ENCODE measurements at regions not wholly inside any gene's neighbourhood (a gene's known extent, or its start where the extent isn't known, plus 50 kb on each side); places are given as distances from the start of the nearest gene placed in this dataset.
"Not testable (repeated sequence)": the region's sequence is repeated elsewhere in the genome, so short reads cannot be mapped to it uniquely, and the experiment has no call there.

DNA sequence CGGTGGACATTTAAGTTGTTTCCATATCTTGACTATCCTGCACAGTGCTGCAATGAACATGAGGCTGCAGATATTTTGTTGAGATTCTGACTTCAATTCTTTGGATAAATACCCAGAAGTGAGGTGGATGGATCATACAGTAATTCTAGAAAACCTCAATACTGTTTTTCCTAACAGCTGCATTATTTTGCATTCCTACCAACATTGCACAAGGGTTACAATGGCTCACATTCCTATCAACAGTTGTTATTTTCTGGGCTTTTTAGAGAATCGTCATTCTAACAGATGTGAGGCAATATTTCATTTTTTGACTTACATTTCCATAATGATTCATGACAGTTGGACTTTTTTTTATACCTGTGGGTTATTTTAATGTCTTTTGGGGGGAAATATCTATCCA is 716.9 kb upstream of the ANO3 start:
- no peak for DNase-seq (ENCODE audit: low read depth)

DNA sequence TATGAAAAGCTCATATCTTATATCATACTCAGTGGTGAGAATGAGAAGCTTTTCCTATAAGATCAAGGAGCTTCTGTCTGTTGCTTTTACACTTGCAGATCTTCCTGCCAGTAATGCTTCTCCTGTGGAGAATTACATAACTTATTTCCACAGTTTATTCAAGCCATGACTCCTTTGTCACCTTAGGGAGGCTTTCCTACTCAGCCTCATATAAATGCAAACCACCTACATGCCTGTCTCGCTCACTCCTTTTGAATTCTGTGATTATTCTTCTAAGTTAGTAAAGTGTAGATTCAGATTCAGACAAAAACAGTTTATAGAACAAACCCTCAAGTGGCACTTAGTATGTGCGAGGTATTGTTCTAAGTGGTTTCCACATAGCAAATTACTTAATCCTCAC is 716.1 kb upstream of the ANO3 start:
- DNase-seq (ENCODE audit: low read depth): no peak

DNA sequence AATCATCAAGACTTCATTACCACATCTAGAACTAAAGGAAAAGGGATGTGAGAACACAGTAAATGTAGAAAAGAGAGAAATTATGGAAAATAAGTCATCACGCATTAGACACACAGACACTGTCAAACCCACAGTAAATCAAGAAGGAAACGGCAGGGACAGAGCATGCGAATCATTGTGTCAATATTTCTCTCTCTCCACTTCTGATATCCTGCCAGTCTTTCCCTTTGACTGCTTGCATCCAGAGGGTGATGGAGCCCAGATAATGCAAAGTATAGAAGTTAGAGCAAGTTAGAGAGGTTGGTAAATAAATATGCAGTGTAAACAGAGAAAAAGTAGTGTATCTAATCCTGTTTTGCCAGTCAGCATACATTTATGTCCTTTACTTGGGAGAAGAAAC is 706.8 kb upstream of the ANO3 start:
- DNase-seq (ENCODE audit: low read depth): no peak

DNA sequence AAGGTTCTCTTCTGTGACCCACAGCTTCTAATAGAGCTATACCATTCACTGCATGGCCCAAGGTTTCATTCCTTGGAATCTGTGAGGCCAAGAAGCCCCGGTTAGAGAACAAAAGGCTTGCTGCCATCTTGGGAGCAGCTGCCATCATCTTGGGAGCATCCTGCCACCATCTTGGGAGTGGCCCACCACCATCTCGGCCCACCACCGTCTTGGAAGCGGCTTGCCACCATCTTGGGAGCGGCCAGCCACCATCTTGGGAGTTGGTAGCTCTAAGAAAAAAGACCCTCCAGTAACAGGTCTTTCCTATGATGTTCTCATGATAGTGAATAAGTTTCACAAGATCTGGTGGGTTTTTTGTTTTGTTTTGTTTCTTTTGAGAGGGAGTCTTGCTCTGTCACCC is 703.9 kb upstream of the ANO3 start:
- DNase-seq (ENCODE audit: low read depth): no peak

DNA sequence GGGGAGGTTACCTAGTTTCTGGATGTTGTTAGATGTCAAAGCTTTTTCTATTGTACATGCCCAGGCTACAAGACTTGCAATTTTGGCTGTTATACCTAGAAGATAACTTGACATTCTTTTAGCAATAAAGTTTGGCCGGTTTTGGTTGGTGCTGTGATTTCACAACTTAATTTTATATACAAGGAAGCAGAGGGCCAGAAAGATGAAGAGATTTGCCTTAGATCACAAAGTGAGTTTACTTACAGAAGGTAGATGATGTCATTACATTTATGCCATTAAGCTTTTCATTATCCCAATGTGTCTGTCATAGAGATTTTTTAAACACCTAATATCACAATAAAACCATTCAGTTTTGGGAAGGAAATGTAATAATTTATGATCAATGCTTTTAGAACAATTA is 698.7 kb upstream of the ANO3 start:
- no peak for DNase-seq (ENCODE audit: low read depth)

DNA sequence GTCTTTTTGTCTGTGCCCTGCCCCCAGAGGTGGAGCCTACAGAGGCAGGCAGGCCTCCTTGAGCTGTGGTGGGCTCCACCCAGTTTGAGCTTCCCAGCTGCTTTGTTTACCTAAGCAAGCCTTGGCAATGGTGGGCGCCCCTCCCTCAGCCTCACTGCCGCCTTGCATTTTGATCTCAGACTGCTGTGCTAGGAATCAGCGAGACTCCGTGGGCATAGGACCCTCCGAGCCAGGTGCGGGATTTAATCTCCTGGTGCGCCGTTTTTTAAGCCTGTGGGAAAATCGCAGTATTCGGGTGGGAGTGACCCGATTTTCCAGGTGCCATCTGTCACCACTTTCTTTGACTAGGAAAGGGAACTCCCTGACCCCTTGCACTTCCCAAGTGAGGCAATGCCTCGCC is 682.7 kb upstream of the ANO3 start:
- not testable (repeated sequence) for DNase-seq (ENCODE audit: low read depth)

DNA sequence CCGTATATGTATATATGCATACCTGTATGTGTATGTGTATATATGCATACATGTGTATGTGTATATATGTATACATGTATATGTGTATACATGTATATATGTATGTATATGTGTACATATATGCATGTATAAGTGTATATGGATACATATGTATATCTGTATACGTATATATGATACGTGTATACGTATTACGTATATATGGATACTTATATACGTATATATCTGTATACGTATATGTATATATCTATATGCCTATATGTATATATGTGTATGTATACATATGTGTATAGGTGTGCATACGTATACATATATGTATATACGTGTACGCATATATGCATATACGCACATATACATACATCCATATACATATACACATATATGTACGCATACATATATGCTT is 681.6 kb upstream of the ANO3 start:
- no peak for DNase-seq (ENCODE audit: low read depth)

DNA sequence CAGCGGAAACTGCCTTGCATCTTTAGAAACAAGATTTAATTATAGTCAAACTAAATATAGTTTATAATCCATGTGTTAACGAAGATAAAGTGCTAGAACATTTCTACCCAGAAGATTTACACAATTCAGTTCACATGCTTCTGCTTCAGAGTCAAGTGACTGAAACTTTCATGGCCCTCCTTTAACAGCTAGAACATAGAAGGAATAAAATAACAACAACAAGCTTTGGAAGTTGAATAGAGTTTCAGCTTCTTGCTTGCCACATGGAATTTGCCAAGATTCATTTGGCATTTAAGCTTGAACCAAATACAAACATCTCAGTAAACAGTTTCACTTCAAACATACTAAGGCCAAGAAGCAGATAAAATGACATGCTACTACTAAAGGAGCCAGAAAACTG is 676.3 kb upstream of the ANO3 start:
- no peak for DNase-seq (ENCODE audit: low read depth)

DNA sequence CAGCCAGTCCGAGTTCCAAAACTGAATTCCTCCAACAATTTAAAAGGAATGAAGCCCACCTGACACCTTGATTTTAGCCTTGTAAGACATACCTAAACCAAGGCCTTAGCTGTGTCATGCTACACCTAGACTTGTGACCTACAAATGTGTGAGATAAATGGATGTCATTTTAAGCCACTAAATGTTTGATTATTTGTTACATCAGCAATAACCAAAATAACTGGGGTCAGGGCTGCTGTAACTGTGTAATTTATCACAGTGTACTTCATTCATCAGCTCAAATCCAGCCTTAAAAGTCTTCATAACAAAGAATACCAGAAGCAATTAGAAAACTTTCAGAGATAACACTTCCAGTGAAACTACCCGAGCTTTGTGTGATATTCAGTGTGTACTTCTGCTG is 673.0 kb upstream of the ANO3 start:
- no peak for DNase-seq (ENCODE audit: low read depth)

DNA sequence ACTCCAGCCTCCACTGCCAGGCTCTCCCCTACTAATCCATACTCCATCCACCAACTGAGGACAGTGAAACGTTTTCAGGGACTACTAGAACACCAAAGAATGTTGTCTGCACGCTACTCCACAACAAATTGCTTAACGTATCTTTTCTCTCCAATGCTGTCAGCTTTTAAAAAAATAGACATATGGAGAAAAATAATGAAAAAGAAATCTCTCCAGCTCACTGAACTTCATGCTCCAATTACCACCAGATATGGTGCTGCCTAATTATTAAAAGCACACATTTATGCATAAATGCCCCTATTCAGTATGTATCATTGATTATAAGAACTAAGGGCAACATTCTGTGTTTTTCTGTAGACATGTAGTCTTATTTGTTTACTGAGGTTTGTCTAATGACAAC is 672.2 kb upstream of the ANO3 start:
- no peak for DNase-seq (ENCODE audit: low read depth)

DNA sequence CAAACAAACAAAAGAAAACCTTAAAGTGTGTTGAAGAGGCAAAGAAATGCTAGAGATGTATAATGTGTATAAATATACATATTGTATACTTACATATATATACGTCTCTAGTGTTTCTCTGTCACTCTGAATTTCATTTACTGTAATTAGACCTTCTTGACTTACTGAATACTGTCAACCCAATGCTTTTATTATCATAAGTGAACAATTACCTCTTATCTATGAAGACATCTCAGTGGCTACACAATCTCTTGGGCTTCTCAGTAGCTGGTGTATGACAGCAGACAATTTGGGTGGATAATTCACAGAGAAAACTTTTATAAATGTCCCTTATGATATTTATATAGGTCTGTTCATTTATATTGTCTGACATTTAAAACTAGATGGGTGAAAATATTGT is 664.1 kb upstream of the ANO3 start:
- no peak for DNase-seq (ENCODE audit: low read depth)

DNA sequence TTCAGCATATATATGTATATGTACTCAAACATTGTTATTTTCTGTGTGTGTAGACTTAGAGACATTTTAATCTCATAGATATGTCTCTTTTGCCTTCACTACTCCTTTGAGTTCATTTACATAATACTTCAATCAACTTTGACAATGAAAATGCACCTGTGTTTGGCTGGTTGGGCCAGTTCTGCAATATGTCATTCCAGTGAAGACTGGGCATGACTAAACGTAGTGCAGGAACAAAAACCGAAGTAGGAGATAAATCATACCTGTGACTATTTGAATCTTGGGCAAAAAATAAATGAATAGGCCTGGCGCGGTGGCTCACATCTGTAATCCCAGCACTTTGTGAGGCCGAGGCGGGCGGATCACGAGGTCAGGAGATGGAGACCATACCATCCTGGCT is 640.0 kb upstream of the ANO3 start:
- no peak for DNase-seq (ENCODE audit: low read depth)

DNA sequence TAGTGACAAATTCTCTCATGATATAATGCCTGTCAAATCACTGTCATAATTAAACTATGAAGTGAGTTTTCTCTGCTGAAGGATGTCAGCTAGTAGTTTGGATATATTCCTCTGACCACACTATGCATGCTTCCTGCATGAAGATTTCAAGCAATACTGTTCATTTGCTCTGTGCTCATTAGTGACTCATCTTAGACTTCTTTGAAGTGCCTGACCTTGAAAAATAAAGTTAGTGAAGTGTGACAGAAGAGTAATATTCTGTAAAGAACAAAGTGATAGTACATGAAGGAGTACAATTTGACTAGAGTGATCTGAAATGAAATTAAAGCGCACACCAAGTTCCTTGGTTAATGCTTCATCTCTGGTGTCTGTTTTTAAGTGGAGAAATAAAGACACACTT is 629.5 kb upstream of the ANO3 start:
- no peak for DNase-seq (ENCODE audit: low read depth)

DNA sequence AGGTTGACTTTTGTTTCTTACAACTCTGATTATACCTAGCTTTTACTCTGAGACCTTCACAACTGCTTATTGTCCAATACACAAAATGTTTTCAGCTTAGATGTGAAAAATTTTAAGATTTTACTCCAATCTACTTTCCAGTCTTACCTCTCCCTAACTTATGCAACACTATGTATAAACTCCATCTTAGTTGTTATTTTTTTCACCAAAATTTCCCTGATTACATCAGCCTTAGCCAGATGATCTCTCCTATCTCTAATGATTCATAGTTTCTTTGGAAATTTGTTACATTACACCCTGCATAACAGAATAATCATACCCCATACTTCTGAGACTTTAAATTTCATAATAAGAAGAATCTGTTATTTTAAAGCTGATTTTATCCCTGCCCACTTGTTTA is 621.0 kb upstream of the ANO3 start:
- no peak for DNase-seq (ENCODE audit: low read depth)

DNA sequence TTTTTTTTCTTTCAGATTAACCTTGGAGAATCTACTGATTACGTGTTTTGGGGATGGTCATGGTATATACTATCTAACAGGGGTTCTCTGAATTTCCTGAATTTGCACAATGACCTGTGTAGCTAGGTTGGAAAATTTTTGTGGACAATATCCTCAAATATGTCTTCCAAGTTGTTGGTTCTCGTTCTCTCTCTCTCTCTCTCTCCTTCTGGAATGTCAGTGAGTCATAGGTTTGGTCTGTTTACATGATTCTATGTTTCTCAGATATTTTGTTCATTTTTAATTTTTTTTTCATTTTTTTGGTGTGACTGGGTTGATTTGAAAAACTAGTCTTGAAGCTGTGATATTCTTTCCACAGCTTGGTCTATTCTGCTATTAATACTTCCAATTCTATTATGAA is 604.0 kb upstream of the ANO3 start:
- DNase-seq (ENCODE audit: low read depth): no peak

DNA sequence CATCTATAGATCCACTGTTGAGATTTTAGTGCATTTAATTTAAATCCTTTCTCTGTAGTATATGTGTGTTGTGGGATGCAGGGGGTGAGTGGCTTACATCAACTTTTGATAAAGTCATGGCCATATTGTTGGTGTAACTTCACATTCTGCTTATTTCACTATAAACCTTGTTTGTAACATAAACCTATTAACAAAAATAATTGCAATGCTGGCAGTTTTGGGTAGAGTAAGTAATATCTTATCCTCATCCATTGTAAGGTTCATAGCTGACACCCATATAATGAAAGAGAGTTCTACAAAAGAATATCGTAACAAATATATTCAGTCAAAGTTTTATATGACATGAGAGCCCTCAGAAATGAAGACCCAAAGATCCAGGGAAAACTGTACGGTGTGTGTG is 601.7 kb upstream of the ANO3 start:
- DNase-seq (ENCODE audit: low read depth): no peak

DNA sequence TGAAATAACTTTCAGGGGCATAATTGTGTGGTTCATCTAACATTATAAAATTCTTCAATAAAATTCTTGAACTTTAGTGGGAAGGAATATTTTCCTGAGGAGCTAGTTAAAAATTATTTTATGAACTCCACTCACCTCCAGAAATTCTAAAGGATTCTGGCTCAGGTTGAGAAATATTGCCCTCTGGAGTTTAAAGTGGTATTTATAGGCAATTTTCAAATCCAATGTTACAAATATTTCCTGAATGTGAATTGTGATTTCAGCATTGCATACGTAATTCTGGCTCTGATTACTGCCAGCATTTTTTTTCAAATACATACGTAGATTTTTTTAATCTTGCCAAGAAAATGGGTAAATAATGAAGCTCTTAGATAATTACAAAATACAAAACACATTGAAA is 598.2 kb upstream of the ANO3 start:
- DNase-seq (ENCODE audit: low read depth): no peak

DNA sequence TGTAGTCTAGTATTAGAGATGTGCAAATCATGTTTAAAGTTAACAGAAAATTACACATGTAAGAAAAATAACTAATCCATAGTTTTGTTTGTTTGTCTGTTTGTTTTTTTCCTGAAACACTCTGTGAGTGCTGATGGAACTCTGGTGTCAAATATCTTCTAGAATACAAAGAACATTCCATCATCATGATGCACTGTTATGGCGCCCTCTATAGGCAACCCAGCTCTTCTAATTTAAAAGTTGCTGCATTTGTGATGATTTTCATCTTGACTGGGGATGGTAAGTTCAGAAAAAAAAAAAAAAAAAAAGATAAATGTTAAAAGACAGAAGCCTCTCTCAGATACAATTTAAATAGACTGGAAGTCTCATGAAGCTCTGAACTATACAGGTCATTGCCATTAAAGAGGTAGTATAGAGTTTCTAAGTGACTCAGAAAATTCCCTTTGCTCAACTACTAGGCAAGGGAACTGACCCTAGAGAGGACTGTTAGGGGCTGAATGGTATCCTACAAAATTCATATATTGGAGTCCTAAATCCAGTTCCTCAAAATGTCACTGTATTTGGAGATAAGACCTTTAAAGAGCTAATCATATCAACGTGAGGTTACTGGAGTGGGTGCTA is 597.2 kb upstream of the ANO3 start:
- peak; percentile 45 for DNase-seq (ENCODE audit: low read depth)

DNA sequence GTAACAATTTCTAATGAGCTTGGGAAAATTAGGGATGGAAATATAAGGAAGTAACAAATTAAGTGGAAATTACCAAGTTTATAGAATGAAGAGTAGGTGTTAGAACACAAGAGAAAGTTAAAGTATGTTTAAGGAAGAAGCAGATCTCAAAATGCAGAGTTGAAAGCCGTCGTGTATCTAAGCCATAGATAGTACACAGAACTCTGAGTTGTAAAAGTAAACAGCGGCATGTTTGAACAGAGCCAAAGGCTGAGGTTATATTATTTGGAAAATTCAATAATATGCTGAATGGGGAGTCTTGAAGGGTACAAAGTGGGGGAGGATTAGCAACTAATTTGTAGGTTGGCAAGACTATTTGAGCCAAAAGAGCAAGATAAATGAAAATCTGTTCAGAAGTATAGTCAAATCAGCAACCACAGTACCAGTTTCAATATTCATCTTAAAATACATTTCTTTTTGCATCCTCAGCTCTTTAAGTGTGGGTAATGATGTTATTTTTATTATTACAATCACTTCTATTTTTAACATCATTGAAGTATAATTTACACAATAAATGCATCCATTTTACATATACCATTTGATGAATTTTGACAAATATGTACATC is 594.8 kb upstream of the ANO3 start:
- DNase-seq (ENCODE audit: low read depth): no peak

DNA sequence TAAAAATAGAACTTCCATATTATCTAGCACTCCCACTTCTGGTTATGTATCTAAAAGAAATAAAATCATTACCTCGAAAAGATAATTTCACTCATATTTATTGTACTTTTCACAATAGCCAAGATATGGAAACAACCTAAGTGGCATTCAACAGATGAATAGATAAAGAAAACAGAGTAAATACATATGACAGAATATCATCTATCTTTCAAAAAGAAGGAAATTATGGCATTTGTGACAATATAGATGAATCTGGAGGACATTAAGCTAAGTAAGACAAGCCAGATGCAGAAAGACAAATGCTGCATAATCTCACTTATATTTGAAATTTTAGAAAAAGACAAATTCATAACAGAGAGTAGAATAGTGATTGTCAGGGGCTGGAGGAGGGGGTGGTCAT is 590.0 kb upstream of the ANO3 start:
- DNase-seq (ENCODE audit: low read depth): no peak

DNA sequence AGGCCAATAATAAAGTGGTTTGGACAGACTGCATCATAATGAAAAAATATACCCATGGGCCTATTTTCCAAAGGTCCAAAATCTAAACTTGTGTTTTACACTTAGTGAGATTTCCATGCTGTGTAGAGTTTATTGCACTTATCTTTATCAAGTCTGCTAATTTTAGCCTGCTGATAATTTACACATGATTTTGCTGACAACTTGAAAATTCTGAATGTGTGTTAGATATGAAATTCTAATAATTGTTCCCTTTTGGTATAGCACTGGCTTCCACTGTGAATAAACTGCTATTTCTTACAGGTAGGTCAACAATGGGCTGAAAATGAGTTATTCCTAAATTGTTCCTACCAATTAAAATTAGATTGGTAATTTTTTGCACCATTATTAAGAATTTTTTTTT is 589.1 kb upstream of the ANO3 start:
- no peak for DNase-seq (ENCODE audit: low read depth)

DNA sequence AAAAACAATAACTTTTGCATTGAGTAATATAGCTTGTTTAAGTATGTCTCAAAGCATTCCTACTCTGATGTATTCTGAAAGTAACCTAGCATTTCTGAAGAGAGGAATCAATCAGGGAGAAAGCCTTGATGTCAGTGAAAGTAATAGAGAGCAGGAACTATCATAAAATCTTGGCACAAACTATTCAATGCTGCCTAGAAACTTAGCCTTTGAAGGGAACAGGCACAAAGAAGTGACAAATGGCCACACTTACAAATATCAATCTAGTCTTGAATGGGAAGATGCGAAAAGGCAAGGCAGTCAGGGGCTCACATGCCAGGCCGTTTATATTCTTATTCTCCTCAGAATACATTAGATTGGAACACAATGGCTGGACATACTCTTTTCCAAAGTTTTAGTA is 576.5 kb upstream of the ANO3 start:
- DNase-seq (ENCODE audit: low read depth): no peak

DNA sequence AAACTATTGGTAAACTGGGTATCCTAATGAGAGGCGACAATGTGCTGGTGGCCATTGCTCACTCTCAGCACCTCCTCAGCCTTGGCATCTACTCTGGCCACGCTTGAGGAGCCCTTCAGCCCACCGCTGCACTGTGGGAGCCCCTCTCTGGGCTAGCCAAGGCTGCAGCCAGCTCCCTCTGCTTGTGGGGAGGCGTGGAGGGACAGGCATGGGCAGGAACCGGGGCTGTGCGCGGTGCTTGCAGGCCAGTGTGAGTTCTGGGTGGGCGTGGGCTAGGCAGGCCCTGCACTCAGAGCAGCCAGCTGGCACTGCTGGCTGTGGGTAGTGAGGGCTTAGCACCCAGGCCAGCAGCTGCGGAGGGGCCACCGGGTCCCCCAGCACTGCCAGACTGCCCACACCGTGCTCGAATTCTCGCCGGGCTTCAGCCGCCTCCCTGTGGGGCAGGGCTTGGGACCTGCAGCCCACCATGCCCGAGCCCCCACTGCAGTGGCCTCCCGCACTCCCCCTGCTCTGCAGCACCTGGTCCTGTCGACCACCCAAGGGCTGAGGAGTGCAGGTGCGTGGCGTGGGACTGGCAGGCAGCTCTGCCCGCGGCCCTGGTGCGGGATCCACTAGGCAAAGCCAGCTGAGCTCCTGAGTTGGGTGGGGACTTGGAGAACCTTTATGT is 575.9 kb upstream of the ANO3 start:
- DNase-seq (ENCODE audit: low read depth): no peak

DNA sequence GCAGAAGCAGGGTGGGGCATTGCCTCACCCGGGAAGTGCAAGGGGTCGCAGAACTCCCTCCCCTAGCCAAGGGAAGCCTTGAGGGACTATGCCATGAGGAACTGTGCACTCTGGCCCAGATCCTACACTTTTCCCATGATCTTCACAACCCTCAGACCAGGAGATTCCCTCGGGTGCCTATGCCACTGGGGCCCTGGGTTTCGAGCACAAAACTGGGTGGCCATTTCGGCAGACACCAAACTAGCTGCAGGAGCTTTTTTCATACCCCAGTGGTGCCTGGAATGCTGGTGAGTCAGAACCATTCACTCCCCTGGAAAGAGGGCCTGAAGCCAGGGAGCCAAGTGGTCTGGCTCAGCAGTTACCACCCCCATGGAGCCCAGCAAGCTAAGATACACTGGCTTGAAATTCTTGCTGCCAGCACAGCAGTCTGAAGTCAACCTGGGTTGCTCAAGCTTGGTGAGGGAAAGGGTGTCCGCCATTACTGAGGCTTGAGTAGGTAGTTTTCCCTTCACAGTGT is 573.7 kb upstream of the ANO3 start:
- no peak for DNase-seq (ENCODE audit: low read depth)

Data from fibroblast of the conjunctiva (primary cell).